ENCODE measurements at regions not wholly inside any gene's neighbourhood (a gene's known extent, or its start where the extent isn't known, plus 50 kb on each side); places are given as distances from the start of the nearest gene placed in this dataset.

- H3K4me3 ChIP-seq (ENCODE audit: low read depth in 1 of 2, low read length in 2 of 2): no peak overlapping the region
These were observed 381.6 kb downstream of the NYAP2 start for GRCh38 chr2:225781145-225781544.

GRCh38 chr2:225779829-225780228, 380.3 kb downstream of the NYAP2 start:
- no peak overlapping the region for H3K27ac ChIP-seq (ENCODE audit: low read depth in 2 of 2, low read length in 1 of 2)
- 72 to 83% methylated on average over 1 of the region's 1 CpG for WGBS, 2 donors
- H3K27me3 ChIP-seq (ENCODE audit: control insufficient read depth in 1 of 2, insufficient read depth in 2 of 2, low read length in 2 of 2): no peaks in the 10 kb centered on the region
- no peaks in the 10 kb centered on the region for H3K9me3 ChIP-seq (ENCODE audit: control insufficient read depth in 2 of 2, insufficient read depth in 1 of 2, low read depth in 1 of 2, low read length in 1 of 2)
- H3K4me3 ChIP-seq (ENCODE audit: low read depth in 1 of 2, low read length in 2 of 2): no peak overlapping the region
- no peaks in the 10 kb centered on the region for H3K4me1 ChIP-seq (ENCODE audit: control insufficient read depth in 2 of 2, insufficient read depth in 2 of 2, low read length in 1 of 2)
- no peaks in the 10 kb centered on the region for H3K36me3 ChIP-seq (ENCODE audit: control insufficient read depth in 2 of 2, insufficient read depth in 2 of 2, low read length in 1 of 2)

More at GRCh38 chr2:225781145-225781544, 381.6 kb downstream of the NYAP2 start:
- no peaks in the 10 kb centered on the region for H3K9me3 ChIP-seq (ENCODE audit: control insufficient read depth in 2 of 2, insufficient read depth in 1 of 2, low read depth in 1 of 2, low read length in 1 of 2)
- 68 to 85% methylated on average over 2 of the region's 2 CpGs for WGBS, 2 donors
- H3K27me3 ChIP-seq (ENCODE audit: control insufficient read depth in 1 of 2, insufficient read depth in 2 of 2, low read length in 2 of 2): no peaks in the 10 kb centered on the region
- no peak overlapping the region for H3K27ac ChIP-seq (ENCODE audit: low read depth in 2 of 2, low read length in 1 of 2)
- no peaks in the 10 kb centered on the region for H3K4me1 ChIP-seq (ENCODE audit: control insufficient read depth in 2 of 2, insufficient read depth in 2 of 2, low read length in 1 of 2)
- H3K36me3 ChIP-seq (ENCODE audit: control insufficient read depth in 2 of 2, insufficient read depth in 2 of 2, low read length in 1 of 2): no peaks in the 10 kb centered on the region

- no peaks in the 10 kb centered on the region for H3K27me3 ChIP-seq (ENCODE audit: control insufficient read depth in 1 of 2, insufficient read depth in 2 of 2, low read length in 2 of 2)
- WGBS, 2 donors: 50 to 61% methylated on average over 2 of the region's 2 CpGs
- H3K4me1 ChIP-seq (ENCODE audit: control insufficient read depth in 2 of 2, insufficient read depth in 2 of 2, low read length in 1 of 2): no peaks in the 10 kb centered on the region
- no peaks in the 10 kb centered on the region for H3K36me3 ChIP-seq (ENCODE audit: control insufficient read depth in 2 of 2, insufficient read depth in 2 of 2, low read length in 1 of 2)
- H3K4me3 ChIP-seq (ENCODE audit: low read depth in 1 of 2, low read length in 2 of 2): no peak overlapping the region
- H3K27ac ChIP-seq (ENCODE audit: low read depth in 2 of 2, low read length in 1 of 2): no peak overlapping the region
- no peaks in the 10 kb centered on the region for H3K9me3 ChIP-seq (ENCODE audit: control insufficient read depth in 2 of 2, insufficient read depth in 1 of 2, low read depth in 1 of 2, low read length in 1 of 2)
These were observed 373.6 kb downstream of the NYAP2 start for GRCh38 chr2:225773148-225773547.

GRCh38 chr2:225771701-225772100, 372.2 kb downstream of the NYAP2 start:
- no peak overlapping the region for H3K27ac ChIP-seq (ENCODE audit: low read depth in 2 of 2, low read length in 1 of 2)
- no peaks in the 10 kb centered on the region for H3K9me3 ChIP-seq (ENCODE audit: control insufficient read depth in 2 of 2, insufficient read depth in 1 of 2, low read depth in 1 of 2, low read length in 1 of 2)
- WGBS, 2 donors: 82 to 90% methylated on average over 2 of the region's 2 CpGs
- no peaks in the 10 kb centered on the region for H3K27me3 ChIP-seq (ENCODE audit: control insufficient read depth in 1 of 2, insufficient read depth in 2 of 2, low read length in 2 of 2)
- H3K4me3 ChIP-seq (ENCODE audit: low read depth in 1 of 2, low read length in 2 of 2): no peak overlapping the region
- H3K36me3 ChIP-seq (ENCODE audit: control insufficient read depth in 2 of 2, insufficient read depth in 2 of 2, low read length in 1 of 2): no peaks in the 10 kb centered on the region
- no peaks in the 10 kb centered on the region for H3K4me1 ChIP-seq (ENCODE audit: control insufficient read depth in 2 of 2, insufficient read depth in 2 of 2, low read length in 1 of 2)

- Histone ChIP-seq H3K9me3 (ENCODE audit: control insufficient read depth in 2 of 2, insufficient read depth in 1 of 2, low read depth in 1 of 2, low read length in 1 of 2) (no peaks in the 10 kb centered on the region), H3K36me3 (ENCODE audit: control insufficient read depth in 2 of 2, insufficient read depth in 2 of 2, low read length in 1 of 2) (no peaks in the 10 kb centered on the region), H3K4me1 (ENCODE audit: control insufficient read depth in 2 of 2, insufficient read depth in 2 of 2, low read length in 1 of 2) (no peaks in the 10 kb centered on the region), H3K4me3 (ENCODE audit: low read depth in 1 of 2, low read length in 2 of 2) (no peak overlapping the region), H3K27ac (ENCODE audit: low read depth in 2 of 2, low read length in 1 of 2) (no peak overlapping the region), H3K27me3 (ENCODE audit: control insufficient read depth in 1 of 2, insufficient read depth in 2 of 2, low read length in 2 of 2) (no peaks in the 10 kb centered on the region)
- 90 to 93% methylated on average over 3 of the region's 3 CpGs for WGBS, 2 donors
These were observed 369.2 kb downstream of the NYAP2 start for GRCh38 chr2:225768741-225769140.

- Histone ChIP-seq H3K4me1 (ENCODE audit: control insufficient read depth in 2 of 2, insufficient read depth in 2 of 2, low read length in 1 of 2) (no peaks in the 10 kb centered on the region), H3K36me3 (ENCODE audit: control insufficient read depth in 2 of 2, insufficient read depth in 2 of 2, low read length in 1 of 2) (no peaks in the 10 kb centered on the region), H3K9me3 (ENCODE audit: control insufficient read depth in 2 of 2, insufficient read depth in 1 of 2, low read depth in 1 of 2, low read length in 1 of 2) (no peaks in the 10 kb centered on the region), H3K4me3 (ENCODE audit: low read depth in 1 of 2, low read length in 2 of 2) (no peak overlapping the region), H3K27ac (ENCODE audit: low read depth in 2 of 2, low read length in 1 of 2) (no peak overlapping the region), H3K27me3 (ENCODE audit: control insufficient read depth in 1 of 2, insufficient read depth in 2 of 2, low read length in 2 of 2) (no peaks in the 10 kb centered on the region)
- WGBS, 2 donors: 55 to 63% methylated on average over 5 of the region's 5 CpGs
These were observed 366.9 kb downstream of the NYAP2 start for GRCh38 chr2:225766431-225766830.

- H3K9me3 ChIP-seq (ENCODE audit: control insufficient read depth in 2 of 2, insufficient read depth in 1 of 2, low read depth in 1 of 2, low read length in 1 of 2): no peaks in the 10 kb centered on the region
- no peaks in the 10 kb centered on the region for H3K4me1 ChIP-seq (ENCODE audit: control insufficient read depth in 2 of 2, insufficient read depth in 2 of 2, low read length in 1 of 2)
- no peaks in the 10 kb centered on the region for H3K27me3 ChIP-seq (ENCODE audit: control insufficient read depth in 1 of 2, insufficient read depth in 2 of 2, low read length in 2 of 2)
- no peak overlapping the region for H3K4me3 ChIP-seq (ENCODE audit: low read depth in 1 of 2, low read length in 2 of 2)
- no peaks in the 10 kb centered on the region for H3K36me3 ChIP-seq (ENCODE audit: control insufficient read depth in 2 of 2, insufficient read depth in 2 of 2, low read length in 1 of 2)
- no peak overlapping the region for H3K27ac ChIP-seq (ENCODE audit: low read depth in 2 of 2, low read length in 1 of 2)
- 68 to 77% methylated on average over 1 of the region's 1 CpG for WGBS, 2 donors
These were observed 366.3 kb downstream of the NYAP2 start for GRCh38 chr2:225765820-225766219.

GRCh38 chr2:225764346-225764745, 364.8 kb downstream of the NYAP2 start:
- WGBS, 2 donors: 87 to 91% methylated on average over 5 of the region's 5 CpGs
- no peak overlapping the region for H3K27ac ChIP-seq (ENCODE audit: low read depth in 2 of 2, low read length in 1 of 2)
- no peak overlapping the region for H3K4me3 ChIP-seq (ENCODE audit: low read depth in 1 of 2, low read length in 2 of 2)
- no peaks in the 10 kb centered on the region for H3K36me3 ChIP-seq (ENCODE audit: control insufficient read depth in 2 of 2, insufficient read depth in 2 of 2, low read length in 1 of 2)
- H3K27me3 ChIP-seq (ENCODE audit: control insufficient read depth in 1 of 2, insufficient read depth in 2 of 2, low read length in 2 of 2): no peaks in the 10 kb centered on the region
- no peaks in the 10 kb centered on the region for H3K4me1 ChIP-seq (ENCODE audit: control insufficient read depth in 2 of 2, insufficient read depth in 2 of 2, low read length in 1 of 2)
- no peaks in the 10 kb centered on the region for H3K9me3 ChIP-seq (ENCODE audit: control insufficient read depth in 2 of 2, insufficient read depth in 1 of 2, low read depth in 1 of 2, low read length in 1 of 2)

- Histone ChIP-seq H3K4me3 (ENCODE audit: low read depth in 1 of 2, low read length in 2 of 2) (no peak overlapping the region), H3K27me3 (ENCODE audit: control insufficient read depth in 1 of 2, insufficient read depth in 2 of 2, low read length in 2 of 2) (no peaks in the 10 kb centered on the region), H3K4me1 (ENCODE audit: control insufficient read depth in 2 of 2, insufficient read depth in 2 of 2, low read length in 1 of 2) (no peaks in the 10 kb centered on the region), H3K36me3 (ENCODE audit: control insufficient read depth in 2 of 2, insufficient read depth in 2 of 2, low read length in 1 of 2) (no peaks in the 10 kb centered on the region), H3K9me3 (ENCODE audit: control insufficient read depth in 2 of 2, insufficient read depth in 1 of 2, low read depth in 1 of 2, low read length in 1 of 2) (no peaks in the 10 kb centered on the region), H3K27ac (ENCODE audit: low read depth in 2 of 2, low read length in 1 of 2) (no peak overlapping the region)
- WGBS, 2 donors: 72 to 82% methylated on average over 2 of the region's 2 CpGs
These were observed 364.2 kb downstream of the NYAP2 start for GRCh38 chr2:225763711-225764110.

- H3K27me3 ChIP-seq (ENCODE audit: control insufficient read depth in 1 of 2, insufficient read depth in 2 of 2, low read length in 2 of 2): no peaks in the 10 kb centered on the region
- H3K4me3 ChIP-seq (ENCODE audit: low read depth in 1 of 2, low read length in 2 of 2): no peak overlapping the region
- H3K27ac ChIP-seq (ENCODE audit: low read depth in 2 of 2, low read length in 1 of 2): no peak overlapping the region
- WGBS, 2 donors: 88 to 89% methylated on average over 2 of the region's 2 CpGs
- no peaks in the 10 kb centered on the region for H3K9me3 ChIP-seq (ENCODE audit: control insufficient read depth in 2 of 2, insufficient read depth in 1 of 2, low read depth in 1 of 2, low read length in 1 of 2)
- no peaks in the 10 kb centered on the region for H3K4me1 ChIP-seq (ENCODE audit: control insufficient read depth in 2 of 2, insufficient read depth in 2 of 2, low read length in 1 of 2)
- no peaks in the 10 kb centered on the region for H3K36me3 ChIP-seq (ENCODE audit: control insufficient read depth in 2 of 2, insufficient read depth in 2 of 2, low read length in 1 of 2)
These were observed 361.9 kb downstream of the NYAP2 start for GRCh38 chr2:225761396-225761795.
